PC-9 (cell line): ENCODE measurements at regions not wholly inside any gene's neighbourhood (a gene's known extent, or its start where the extent isn't known, plus 50 kb on each side); places are given as distances from the start of the nearest gene placed in this dataset.
"Not testable (repeated sequence)": the region's sequence is repeated elsewhere in the genome, so short reads cannot be mapped to it uniquely, and the experiment has no call there.

Experiments used
- BruUV-seq: library from RNA; stranded (reverse); fragments of 400-500 nt; replicated peaks from 2 replicates; lab custom pipeline; 2021; lab: Mats Ljungman, UMichigan
- CTCF ChIA-PET: fragments of 300-600 bp; sonication (Branson Sonifier 250); formaldehyde crosslinking; loops from one replicate; lab custom pipeline; 2022; ENCODE audit warnings: antibody characterized with exemption; lab: Charles Lee
- POLR2A ChIA-PET: fragments of 300-600 bp; sonication (Branson Sonifier 250); formaldehyde crosslinking; loops from one replicate; lab custom pipeline; 2022; ENCODE audit warnings: antibody characterized with exemption; ENCODE audit not compliant: unreplicated experiment; lab: Charles Lee
- DNase-seq, 2 experiments: peaks; one replicate each; pipeline versions ENCODE4 v3.0.0 to v3.0.0-alpha.2; 2015 to 2022; ENCODE audit warnings: mixed read lengths in 1 of 2
- H2AFZ ChIP-seq: fragments of 200-600 bp; sonication (generic); 2 replicates; pipeline ENCODE4 v1.8.1; 2017; ENCODE audit warnings: antibody characterized with exemption
- H3F3A ChIP-seq: fragments of 200-600 bp; sonication (generic); 2 replicates; pipeline ENCODE4 v1.8.1; 2017; ENCODE audit warnings: antibody characterized with exemption, mild to moderate bottlenecking, low read depth; ENCODE audit not compliant: insufficient read depth
- H3K27ac ChIP-seq: fragments of 200-600 bp; sonication (generic); 2 replicates; pipeline ENCODE4 v1.6.1; 2016; ENCODE audit warnings: mixed run types
- H3K27me3 ChIP-seq: fragments of 200-600 bp; sonication (generic); 2 replicates; pipeline ENCODE4 v1.6.1; 2016; ENCODE audit warnings: low read depth, mixed run types; ENCODE audit not compliant: insufficient read depth
- H3K36me3 ChIP-seq: fragments of 200-600 bp; sonication (generic); 2 replicates; pipeline ENCODE4 v1.6.1; 2016; ENCODE audit warnings: low read depth, mixed run types
- H3K4me1 ChIP-seq: fragments of 200-600 bp; sonication (generic); replicated peaks from 2 replicates; pipeline ENCODE4 v1.6.1; 2016; ENCODE audit warnings: mixed run types; ENCODE audit not compliant: insufficient read depth
- H3K4me2 ChIP-seq: fragments of 200-600 bp; sonication (generic); 2 replicates; pipeline ENCODE4 v1.6.1; 2017; ENCODE audit warnings: mixed run types
- H3K4me3 ChIP-seq: fragments of 200-600 bp; sonication (generic); 2 replicates; pipeline ENCODE4 v1.6.1; 2016; ENCODE audit warnings: mixed run types
- H3K79me2 ChIP-seq: fragments of 200-600 bp; sonication (generic); 2 replicates; pipeline ENCODE4 v1.6.1; 2017; ENCODE audit warnings: low read depth, mixed run types
- H3K9me2 ChIP-seq: fragments of 200-600 bp; sonication (generic); 2 replicates; pipeline ENCODE4 v1.8.1; 2017; ENCODE audit warnings: mild to moderate bottlenecking; ENCODE audit not compliant: insufficient read depth
- H3K9me3 ChIP-seq: fragments of 200-600 bp; sonication (generic); 2 replicates; pipeline ENCODE4 v1.8.1; 2016; ENCODE audit warnings: low read depth; ENCODE audit not compliant: insufficient read depth
- H4K20me1 ChIP-seq: fragments of 200-600 bp; sonication (generic); 2 replicates; pipeline ENCODE4 v1.8.1; 2017; ENCODE audit not compliant: insufficient read depth
- EZH2 ChIP-seq: fragments of 200-600 bp; sonication (generic); IDR thresholded peaks from 2 replicates; pipeline ENCODE4 v1.8.0; 2017; ENCODE audit warnings: antibody characterized with exemption, low read depth
- intact Hi-C: fragments of 100-400 bp; cut with micrococcal nuclease; formaldehyde crosslinking; loops from one replicate; pipeline ENCODE4 v1.10.0; 2022; ENCODE audit not compliant: unreplicated experiment
- TF ChIP-seq, protein P1 (sequence below): fragments of 200-600 bp; sonication (generic); conservative IDR thresholded peaks from 2 replicates; pipeline ENCODE4 v1.6.1; 2017; ENCODE audit warnings: mixed run types, antibody characterized with exemption, mild to moderate bottlenecking, moderate library complexity

GRCh38 chr13:24574847-24575246, 62.3 kb upstream of the PARP4 start:
- BruUV-seq: no TSS peak
- TF ChIP-seq, protein P1, sequence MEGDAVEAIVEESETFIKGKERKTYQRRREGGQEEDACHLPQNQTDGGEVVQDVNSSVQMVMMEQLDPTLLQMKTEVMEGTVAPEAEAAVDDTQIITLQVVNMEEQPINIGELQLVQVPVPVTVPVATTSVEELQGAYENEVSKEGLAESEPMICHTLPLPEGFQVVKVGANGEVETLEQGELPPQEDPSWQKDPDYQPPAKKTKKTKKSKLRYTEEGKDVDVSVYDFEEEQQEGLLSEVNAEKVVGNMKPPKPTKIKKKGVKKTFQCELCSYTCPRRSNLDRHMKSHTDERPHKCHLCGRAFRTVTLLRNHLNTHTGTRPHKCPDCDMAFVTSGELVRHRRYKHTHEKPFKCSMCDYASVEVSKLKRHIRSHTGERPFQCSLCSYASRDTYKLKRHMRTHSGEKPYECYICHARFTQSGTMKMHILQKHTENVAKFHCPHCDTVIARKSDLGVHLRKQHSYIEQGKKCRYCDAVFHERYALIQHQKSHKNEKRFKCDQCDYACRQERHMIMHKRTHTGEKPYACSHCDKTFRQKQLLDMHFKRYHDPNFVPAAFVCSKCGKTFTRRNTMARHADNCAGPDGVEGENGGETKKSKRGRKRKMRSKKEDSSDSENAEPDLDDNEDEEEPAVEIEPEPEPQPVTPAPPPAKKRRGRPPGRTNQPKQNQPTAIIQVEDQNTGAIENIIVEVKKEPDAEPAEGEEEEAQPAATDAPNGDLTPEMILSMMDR: no peak
- no peak for TF ChIP-seq EZH2
- Histone ChIP-seq H3K36me3 (no peaks in the 10 kb centered on the region), H3K4me2 (no peak overlapping the region), H3F3A (no peaks in the 10 kb centered on the region), H3K4me1 (no peaks in the 10 kb centered on the region), H2AFZ (no peak overlapping the region), H3K4me3 (no peak overlapping the region), H3K27me3 (no peaks in the 10 kb centered on the region), H3K9me3 (no peaks in the 10 kb centered on the region), H4K20me1 (no peaks in the 10 kb centered on the region), H3K9me2 (no peaks in the 10 kb centered on the region), H3K79me2 (no peaks in the 10 kb centered on the region), H3K27ac (no peak overlapping the region)
- ChIA-PET CTCF (no interaction called here), POLR2A (no interaction called here)
- intact Hi-C loops: no loop called here
- no peak for DNase-seq

DNA sequence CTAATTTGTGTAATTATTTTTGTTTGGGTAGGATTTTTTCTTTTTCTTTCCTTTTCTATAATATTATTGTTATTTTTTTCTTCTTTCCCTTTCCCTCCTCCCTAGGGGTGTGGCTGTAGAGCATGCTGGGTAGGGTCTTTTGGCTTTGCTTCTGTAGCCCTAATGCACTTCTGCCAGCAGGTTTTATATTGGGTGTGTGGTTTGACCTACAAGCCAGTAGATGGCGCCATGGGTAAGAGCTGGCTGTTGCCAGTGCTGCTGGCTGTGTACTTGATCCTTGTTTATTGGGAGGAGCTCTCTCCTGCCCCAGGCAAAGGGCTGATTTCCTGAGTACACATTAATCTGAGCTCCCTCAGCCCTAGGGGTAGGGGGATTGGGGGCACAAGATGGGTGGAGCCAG, 67.7 kb upstream of the PARP4 start:
- H3K4me3 ChIP-seq: not testable (repeated sequence)

GRCh38 chr13:24581578-24581977, 69.0 kb upstream of the PARP4 start:
- H3K4me2 ChIP-seq, BruUV-seq, H3K4me1 ChIP-seq, H3K4me3 ChIP-seq, H3K27me3 ChIP-seq, CTCF ChIA-PET, H3F3A ChIP-seq, H3K27ac ChIP-seq, H4K20me1 ChIP-seq, H3K9me2 ChIP-seq, H3K9me3 ChIP-seq, intact Hi-C loops, DNase-seq, H3K79me2 ChIP-seq, POLR2A ChIA-PET, H3K36me3 ChIP-seq, H2AFZ ChIP-seq: not testable (repeated sequence)

More for the DNA sequence above, 67.7 kb upstream of the PARP4 start:
- intact Hi-C loops, BruUV-seq, H3K9me3 ChIP-seq, H3F3A ChIP-seq, H3K27ac ChIP-seq, H2AFZ ChIP-seq, H3K27me3 ChIP-seq, H4K20me1 ChIP-seq, POLR2A ChIA-PET, H3K36me3 ChIP-seq, H3K4me2 ChIP-seq, H3K9me2 ChIP-seq, H3K79me2 ChIP-seq, H3K4me1 ChIP-seq: not testable (repeated sequence)
- TF ChIP-seq, protein P1: peak; percentile 48
- CTCF ChIA-PET: interaction anchor here (1.2 kb wide), 1 partner anchor 388 kb away, joined by 4 read pairs; no protein-coding TSS in a partner anchor
- DNase-seq: peak in 1 of 2 experiments; percentile 1

GRCh38 chr13:24591697-24592096, 79.1 kb upstream of the PARP4 start:
- H3K4me3 ChIP-seq, H2AFZ ChIP-seq, H4K20me1 ChIP-seq, H3K9me3 ChIP-seq, intact Hi-C loops, H3K4me1 ChIP-seq, H3K27ac ChIP-seq, H3K27me3 ChIP-seq, H3K9me2 ChIP-seq, POLR2A ChIA-PET, H3K4me2 ChIP-seq, H3K36me3 ChIP-seq, CTCF ChIA-PET, H3F3A ChIP-seq, DNase-seq, BruUV-seq, H3K79me2 ChIP-seq: not testable (repeated sequence)

DNA sequence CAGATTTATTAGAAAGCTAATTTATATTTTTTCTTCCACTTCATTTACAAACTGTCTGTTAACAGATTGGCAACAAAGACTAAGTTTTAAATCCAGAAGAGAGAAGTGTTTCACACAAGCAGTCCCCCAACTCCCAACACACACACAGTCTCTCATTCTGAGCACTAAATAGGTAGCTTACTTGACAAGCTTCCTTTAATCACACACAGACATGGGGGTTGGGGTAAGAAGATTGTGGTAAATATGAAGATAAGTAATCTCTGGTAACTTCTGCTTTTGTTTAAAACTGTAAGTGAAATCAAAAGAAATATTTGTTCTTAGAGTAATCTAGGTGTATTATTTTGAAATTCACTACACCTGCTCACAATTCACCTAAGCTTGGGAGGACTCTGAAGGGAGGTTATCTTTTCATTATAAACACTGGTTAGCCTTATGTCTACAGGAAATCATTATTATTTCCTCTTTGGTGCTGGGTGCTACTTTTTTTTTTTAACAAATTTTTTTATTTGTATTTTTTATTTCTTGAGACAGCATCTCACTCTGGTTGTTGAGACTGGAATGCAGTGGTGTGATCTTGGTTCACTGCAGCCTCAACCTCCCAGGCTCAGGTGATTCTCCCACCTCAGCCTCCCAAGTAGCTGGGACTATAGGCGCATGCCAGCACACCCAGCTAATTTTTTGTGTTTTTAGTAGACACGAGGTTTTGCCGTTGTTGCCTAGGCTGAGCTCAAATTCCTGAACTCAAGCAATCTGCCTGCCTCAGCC, 82.1 kb upstream of the ATP12A start:
- H3F3A ChIP-seq, H3K79me2 ChIP-seq, H3K36me3 ChIP-seq, H3K9me3 ChIP-seq, H3K4me3 ChIP-seq, H3K9me2 ChIP-seq, CTCF ChIA-PET, H4K20me1 ChIP-seq, DNase-seq, H3K27me3 ChIP-seq, H3K4me1 ChIP-seq, H2AFZ ChIP-seq, H3K27ac ChIP-seq, H3K4me2 ChIP-seq, BruUV-seq, POLR2A ChIA-PET: not testable (repeated sequence)
- intact Hi-C loops: loop anchor here (5.0 kb wide), 1 partner anchor 354 kb away; no protein-coding TSS in a partner anchor
